GM18505 (cell line): ENCODE measurements at regions not wholly inside any gene's neighbourhood (a gene's known extent, or its start where the extent isn't known, plus 50 kb on each side); places are given as distances from the start of the nearest gene placed in this dataset.

ENCODE experiments used
- ATAC-seq: cut with Tn5 transposase; IDR thresholded peaks from one replicate; pipeline ENCODE4 v1.9.1; 2021; ENCODE audit not compliant: unreplicated experiment
- POLR2A ChIP-seq: IDR thresholded peaks from 4 replicates; pipeline ENCODE4 v1.6.1; 2011; ENCODE audit warnings: borderline replicate concordance; ENCODE audit not compliant: insufficient read depth, insufficient read length; ENCODE audit errors: extremely low read depth

DNA sequence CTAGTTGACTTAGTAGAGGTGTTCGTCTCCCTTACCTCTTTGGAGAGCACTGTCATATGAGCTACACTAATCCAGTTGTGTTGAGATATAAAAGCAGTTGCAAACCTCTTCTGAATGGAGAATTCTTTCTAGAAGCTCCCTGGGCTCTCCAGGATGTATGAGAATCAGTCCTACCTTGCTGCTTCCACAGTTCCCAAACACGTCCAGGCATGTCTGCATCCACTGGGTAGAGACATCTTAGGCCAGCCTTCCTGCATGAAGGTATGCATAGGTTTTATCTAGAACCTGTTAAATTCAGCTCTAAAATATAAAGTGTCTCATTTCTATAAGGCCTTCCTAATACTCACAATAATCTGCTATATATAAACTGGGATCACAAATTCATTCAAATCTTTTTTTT is 297.7 kb downstream of the CDC5L start:
- TF ChIP-seq POLR2A = no peak
- no peak for ATAC-seq

DNA sequence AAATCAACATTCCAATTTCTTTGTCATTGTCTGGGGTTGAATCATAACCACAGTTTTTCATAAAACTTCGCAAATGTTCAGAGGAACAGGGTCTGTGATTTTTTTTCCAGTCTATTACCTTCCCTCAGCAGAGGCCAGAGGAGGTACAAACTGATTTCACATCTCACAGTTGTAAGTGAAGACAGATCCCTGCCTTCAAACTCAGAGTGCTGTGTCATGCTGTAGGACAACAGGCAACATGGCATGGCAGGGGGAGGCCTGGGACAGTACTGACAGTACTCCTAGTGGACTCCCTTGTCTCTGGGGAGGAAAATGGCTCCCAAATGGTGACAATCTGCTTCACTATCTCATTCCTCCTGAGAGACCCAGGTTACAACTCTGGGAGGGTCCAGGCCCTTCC is 308.6 kb downstream of the CDC5L start:
- ATAC-seq = no peak
- TF ChIP-seq POLR2A = no peak

DNA sequence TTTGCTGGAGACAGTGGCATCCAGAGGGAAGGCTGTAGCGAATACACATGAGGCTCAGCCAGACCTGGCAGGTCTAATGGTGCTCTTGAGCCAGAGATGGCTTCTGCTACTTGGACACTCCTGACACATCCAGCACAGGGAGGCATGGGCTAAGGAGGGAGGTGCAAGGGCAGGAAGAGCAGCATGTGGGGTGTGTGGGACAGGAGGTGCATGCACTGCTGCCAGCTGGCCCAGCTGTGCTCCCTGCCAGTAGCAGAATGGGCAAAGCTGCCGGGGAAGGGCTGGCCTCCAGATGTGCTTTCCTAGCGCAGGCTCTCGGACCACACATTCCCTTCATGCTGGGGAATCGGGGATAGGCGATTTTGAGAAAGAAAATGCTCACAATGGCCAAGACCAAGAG is 309.2 kb downstream of the CDC5L start:
- TF ChIP-seq POLR2A = no peak
- ATAC-seq = no peak

DNA sequence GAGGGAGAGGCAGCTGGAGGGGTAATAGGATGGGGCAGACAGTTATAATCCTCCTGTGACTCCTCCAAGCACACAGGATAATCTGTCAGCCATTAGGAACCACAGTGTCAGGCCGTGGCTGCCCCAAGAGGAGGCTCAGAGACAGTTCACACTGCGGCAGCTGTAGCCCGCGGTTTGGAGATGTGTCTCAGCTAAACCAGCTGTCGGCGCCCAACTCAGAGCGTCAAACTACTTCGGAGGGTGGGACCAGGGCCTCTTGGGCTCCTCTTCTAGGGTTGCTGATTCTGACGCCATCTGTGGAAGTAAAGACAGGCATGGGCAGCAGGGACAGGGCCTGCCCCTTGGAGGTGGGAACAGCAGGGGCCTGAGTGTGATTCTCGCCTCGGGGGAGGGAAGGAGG is 309.8 kb downstream of the CDC5L start:
- ATAC-seq = no peak
- no peak for TF ChIP-seq POLR2A

DNA sequence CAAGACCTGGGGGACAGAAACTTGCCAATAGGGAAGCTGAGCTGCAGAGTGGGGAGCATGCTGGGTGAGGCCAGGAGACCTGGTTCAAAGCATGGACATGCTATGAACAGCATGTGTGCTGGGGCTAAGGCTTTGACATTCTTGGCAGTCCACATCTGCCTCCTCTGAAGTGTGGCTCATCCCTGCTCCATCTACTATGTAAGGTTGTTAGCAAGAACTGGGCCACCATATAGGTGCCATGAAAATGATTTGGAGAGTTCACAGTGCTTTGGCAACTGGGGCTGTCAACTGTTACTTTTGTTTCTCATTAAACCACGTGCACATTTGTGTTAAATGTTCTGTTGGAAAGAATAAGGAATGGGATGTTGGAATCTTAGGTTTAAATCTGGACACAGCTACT is 311.1 kb downstream of the CDC5L start:
- no peak for TF ChIP-seq POLR2A
- ATAC-seq = no peak

DNA sequence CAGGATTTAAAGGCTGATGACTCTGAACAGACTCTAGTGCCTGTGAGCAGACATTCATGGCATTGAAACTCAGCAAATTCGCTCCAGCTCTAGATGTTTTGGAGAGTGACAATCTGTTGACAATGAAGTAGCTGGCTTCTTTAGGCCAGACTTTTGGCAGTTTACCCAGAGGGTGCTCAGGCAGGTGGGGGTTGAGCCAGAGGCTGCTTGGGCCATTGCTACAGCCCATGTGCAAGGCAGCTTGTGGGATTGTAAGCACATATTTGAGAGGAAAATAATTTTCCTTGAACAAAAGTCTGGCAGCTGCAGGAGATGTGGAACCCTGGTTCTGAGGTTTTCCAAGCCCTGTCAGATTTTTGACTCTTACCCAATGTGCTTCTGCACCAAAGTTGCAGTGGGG is 311.6 kb downstream of the CDC5L start:
- no peak for ATAC-seq
- TF ChIP-seq POLR2A = no peak

DNA sequence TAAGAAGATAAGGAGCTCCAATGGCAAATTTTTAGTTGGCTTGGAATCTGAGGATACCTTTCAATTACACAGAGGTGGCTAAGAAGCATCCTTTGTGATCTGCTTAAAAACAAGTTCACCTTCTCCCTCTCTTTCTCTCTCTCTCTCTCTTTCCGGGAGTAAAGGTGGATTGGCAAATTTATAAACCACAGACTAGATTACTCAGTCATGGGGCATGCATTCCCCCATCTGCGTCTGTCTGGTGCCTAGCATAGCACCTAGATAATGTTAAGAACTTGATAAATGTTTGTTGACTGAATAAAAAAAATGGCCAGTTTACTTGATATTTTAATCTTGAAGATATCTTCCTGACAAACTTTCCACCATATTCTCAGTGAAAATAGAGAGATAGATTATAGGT is 312.3 kb downstream of the CDC5L start:
- no peak for TF ChIP-seq POLR2A
- ATAC-seq = no peak

DNA sequence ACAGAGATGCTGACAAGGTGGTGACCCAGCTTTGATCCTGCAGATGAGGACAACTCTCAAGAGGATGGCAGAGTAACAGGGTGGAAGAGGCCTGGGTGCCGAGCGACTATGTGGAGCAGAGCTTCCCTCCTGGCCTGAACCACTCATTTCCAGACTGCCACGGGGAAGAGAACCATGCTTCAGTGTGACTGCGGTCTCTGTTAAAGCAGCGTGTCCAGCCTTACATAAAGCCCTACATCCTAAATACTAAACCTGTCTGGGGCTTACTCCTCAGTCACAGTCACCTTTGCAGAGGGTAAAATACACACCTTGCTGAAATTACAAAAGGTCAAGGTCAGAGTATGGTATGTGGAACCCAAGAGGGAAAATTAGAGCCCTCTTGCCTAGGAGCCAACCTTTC is 312.9 kb downstream of the CDC5L start:
- no peak for TF ChIP-seq POLR2A
- no peak for ATAC-seq

DNA sequence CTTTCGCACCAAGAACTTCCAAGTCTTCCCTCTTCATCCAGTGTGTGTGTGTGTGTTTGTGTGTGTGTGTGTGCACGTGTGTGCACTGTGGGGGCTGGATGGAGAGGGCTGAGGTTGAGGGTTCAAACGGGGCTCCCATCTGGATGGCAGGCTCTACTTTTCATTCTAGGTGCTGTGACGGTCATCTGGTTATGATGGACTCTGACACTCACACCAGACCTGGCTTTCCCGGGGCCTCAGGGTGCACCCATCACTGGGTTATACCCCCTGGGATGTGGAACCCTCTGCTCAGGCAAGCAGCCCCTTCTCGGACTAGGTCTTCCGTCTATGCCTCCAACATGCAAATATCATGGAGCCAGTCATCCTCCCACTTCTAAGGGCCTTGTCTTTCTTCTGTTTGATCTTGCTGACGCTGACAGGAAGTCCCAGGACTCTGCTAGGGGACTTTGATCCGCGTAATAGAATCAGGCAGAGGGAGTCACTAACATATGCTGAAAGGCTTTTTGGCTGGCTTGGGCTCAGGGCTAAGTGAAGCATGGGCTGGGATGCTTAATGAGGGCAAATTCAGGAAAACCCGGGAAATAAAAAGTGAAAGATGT is 313.6 kb downstream of the CDC5L start:
- no peak for ATAC-seq
- TF ChIP-seq POLR2A = no peak

DNA sequence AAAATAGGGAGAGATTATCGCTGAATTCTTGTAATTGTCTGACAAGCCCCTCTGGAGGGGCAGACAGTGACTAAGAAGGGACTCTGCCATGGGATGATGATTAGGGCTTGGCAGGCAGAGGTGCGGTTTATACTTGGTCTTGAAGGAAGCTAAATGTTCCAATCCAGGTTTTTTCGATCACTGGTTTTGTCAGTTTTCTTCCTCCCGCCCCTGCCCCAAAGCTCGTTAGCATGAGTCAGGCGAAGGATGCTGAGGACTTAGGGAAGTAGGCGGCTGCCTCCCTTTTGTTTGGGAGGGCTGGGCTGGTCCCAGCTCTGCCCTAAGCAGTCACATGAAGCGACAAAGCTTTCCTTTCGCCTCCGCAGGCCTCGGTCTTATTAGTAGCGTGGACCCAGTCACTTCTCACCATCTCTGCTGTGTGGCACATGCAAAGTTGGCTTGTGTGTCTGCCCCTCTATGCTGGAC is 314.2 kb downstream of the CDC5L start:
- ATAC-seq = no peak
- TF ChIP-seq POLR2A = no peak

DNA sequence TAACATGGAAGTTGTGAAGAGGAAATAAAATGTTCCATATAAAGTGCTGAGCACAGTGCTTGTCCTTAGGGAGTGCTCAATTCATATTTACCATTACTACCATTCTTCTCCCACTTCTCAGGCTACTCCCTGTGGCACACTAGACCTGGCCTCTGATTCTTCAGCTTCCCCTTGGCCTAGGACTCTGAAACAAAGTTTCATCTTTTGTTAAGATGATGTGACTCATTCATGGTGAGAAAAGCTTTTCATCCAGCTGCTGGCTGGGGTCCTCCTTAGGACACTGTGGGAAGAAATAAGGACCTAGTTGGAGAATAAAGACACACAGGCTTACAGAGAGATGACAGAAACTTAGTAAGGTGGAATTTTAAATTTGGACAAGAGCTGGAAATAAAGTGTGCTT is 314.8 kb downstream of the CDC5L start:
- no peak for ATAC-seq
- no peak for TF ChIP-seq POLR2A

DNA sequence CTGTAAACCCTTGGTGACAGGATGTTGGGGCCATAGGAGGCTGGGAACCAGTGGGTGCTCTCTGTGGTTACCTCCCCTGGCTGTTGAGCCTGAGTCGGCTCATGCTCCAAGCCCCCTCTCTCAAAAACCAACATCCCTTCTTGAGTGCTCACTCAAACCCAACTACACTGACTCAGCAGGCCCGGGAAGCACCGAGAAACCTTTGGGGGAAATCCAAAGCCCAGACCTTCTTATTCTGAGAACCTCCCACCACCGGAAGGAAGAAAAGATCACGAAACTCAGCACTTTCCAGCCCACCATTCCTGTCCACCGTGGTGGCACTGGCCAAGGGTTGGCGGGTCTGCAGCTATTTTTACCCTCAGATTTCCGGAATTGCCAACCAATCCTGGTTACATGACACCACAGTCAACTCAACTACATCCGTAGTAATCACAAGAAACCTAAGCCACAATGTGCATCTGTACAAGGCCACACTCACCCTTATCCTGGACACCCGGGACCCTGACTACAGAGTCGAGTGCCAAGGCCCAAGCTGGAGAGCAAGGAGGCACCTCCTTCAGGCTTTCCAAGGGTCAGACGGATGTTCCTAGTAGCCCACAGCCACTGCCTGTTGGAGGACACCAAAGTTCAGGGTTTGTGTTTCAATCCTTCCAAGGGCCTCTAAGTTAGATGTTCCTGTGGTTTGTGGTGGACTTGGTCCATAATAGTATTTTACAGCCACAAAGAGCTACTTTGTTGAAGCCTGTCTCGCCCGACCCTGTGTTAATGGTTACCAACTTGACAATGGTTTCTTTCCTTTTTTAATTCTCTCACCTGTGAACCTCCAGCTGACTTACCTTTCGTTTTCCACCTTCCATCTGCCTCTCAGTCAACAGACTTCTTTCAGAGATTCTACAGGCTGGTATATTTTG is 317.0 kb downstream of the CDC5L start:
- ATAC-seq = no peak
- no peak for TF ChIP-seq POLR2A

DNA sequence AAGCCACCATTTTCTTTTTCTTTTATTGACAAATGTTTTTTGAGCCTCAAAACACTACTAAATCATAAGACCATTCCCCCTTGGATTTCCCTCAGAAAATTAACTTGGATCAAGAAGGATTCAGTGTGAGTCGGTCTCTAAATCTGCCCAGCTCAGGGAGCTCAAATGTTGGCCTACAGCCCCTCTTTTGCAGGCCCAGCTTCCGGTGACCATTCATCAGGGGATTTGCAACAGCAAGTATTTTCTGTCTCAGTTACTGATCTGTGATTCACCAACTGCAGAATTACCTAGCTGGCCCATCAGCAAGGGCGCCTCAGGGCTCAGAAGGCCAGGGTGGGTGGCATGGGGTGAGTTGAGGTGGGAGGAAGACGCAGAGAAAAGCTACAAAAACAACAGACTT is 318.1 kb downstream of the CDC5L start:
- ATAC-seq = no peak
- TF ChIP-seq POLR2A = no peak

DNA sequence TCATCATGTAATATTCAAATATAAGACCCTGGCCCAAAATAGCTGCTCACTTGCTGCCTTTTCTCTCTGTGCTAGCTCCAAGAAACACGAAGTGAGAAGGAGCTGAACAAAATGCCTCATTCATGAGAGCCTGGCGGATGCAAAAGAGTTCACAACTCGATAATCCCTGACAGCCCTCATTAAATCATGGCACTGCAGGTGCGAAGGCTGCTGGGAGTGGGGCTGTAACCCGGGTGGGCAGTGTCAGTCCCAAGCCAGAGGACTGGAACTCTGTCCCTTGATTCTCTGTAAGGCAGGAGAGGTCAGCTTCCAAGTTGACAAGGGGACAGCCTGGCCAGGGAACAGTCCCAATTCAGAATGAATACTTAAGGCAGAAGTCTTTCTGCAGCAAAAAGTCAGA is 318.5 kb downstream of the CDC5L start:
- TF ChIP-seq POLR2A = no peak

DNA sequence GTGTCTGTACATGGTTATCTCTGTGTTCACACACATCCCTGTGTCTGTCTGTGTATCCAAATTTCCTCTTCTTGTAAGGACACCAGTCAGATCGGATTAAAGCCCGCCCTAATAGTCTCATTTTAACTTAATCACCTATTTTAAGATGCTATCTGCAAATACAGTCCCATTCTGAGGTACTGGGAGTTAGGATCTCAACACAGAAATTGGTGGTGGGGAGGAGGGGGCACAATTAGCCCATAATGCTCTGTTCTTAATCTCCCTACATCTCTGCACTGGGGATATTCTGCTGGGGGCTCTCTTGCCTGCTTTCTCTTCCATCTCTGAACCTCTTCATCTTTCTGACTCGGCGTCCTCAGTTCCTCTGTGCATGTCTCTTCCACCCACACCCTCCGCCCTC is 320.7 kb downstream of the CDC5L start:
- no peak for TF ChIP-seq POLR2A
- no peak for ATAC-seq

More for the DNA sequence above, 318.5 kb downstream of the CDC5L start:
- ATAC-seq = no peak
